HepG2 (cell line): ENCODE measurements at regions not wholly inside any gene's neighbourhood (a gene's known extent, or its start where the extent isn't known, plus 50 kb on each side); places are given as distances from the start of the nearest gene placed in this dataset.

Source experiments
- ATAC-seq: fragments of 200-7000 bp; cut with Tn5 transposase; 3 replicates; pipeline ENCODE4 v1.9.1; 2020; ENCODE audit warnings: mild to moderate bottlenecking, moderate library complexity
- BruUV-seq: library from RNA; stranded (reverse); fragments of 400-500 nt; replicated peaks from 2 replicates; lab custom pipeline; 2021; lab: Mats Ljungman, UMichigan
- CTCF ChIA-PET: fragments of 300-600 bp; formaldehyde crosslinking; extraction: SDS; loops from one replicate; lab custom pipeline; 2021; ENCODE audit warnings: low total read pairs, inconsistent platforms, low intra/inter-chr PET ratio; lab: Yijun Ruan, JAX
- POLR2A ChIA-PET: fragments of 350-600 bp; sonication (Branson Sonifier 250); formaldehyde crosslinking; loops from one replicate; lab custom pipeline; 2020; ENCODE audit warnings: antibody characterized with exemption, inconsistent platforms; lab: Yijun Ruan, JAX
- DNase-seq: peaks from one replicate; pipeline ENCODE4 v3.0.0-alpha.2; 2015; ENCODE audit warnings: low spot score
- FAIRE-seq: peaks from 3 replicates; lab custom pipeline; 2011; peaks lifted over from hg19 to GRCh38; lab: Jason Lieb, UNC
- H2AFZ ChIP-seq: one replicate; pipeline ENCODE4 v1.6.1; 2011; ENCODE audit warnings: low read length, inconsistent platforms
- H3K27ac ChIP-seq: fragments of 300-600 bp; 3 replicates; pipeline ENCODE4 v1.8.0; 2011; ENCODE audit warnings: mixed run types, mild to moderate bottlenecking, mixed read lengths, low read length, inconsistent platforms; ENCODE audit not compliant: insufficient read depth; ENCODE audit errors: extremely low read length
- H3K27me3 ChIP-seq, 2 experiments: fragments of 200-600 bp in 1 of 2; 2 replicates in 1 of 2; 3 replicates in 1 of 2; pipeline versions ENCODE4 v1.6.0 to v1.8.0; 2011; ENCODE audit warnings: low read length in 2 of 2, mild to moderate bottlenecking in 2 of 2, moderate library complexity in 2 of 2, inconsistent platforms in 1 of 2; ENCODE audit not compliant: insufficient read depth in 2 of 2, control insufficient read depth in 1 of 2
- H3K36me3 ChIP-seq, 2 experiments: fragments of 200-600 bp in 1 of 2; replicated peaks in 1 of 2; 2 replicates in 1 of 2; 3 replicates in 1 of 2; pipeline versions ENCODE4 v1.5.1 to v1.8.0; 2011; ENCODE audit warnings: low read length in 2 of 2, inconsistent platforms in 1 of 2; ENCODE audit not compliant: insufficient read depth in 2 of 2, control insufficient read depth in 1 of 2
- H3K4me1 ChIP-seq: 2 replicates; pipeline ENCODE4 v1.5.1; 2012; ENCODE audit warnings: low read length, inconsistent platforms; ENCODE audit not compliant: insufficient read depth
- H3K4me2 ChIP-seq: 2 replicates; pipeline ENCODE4 v1.6.0; 2011; ENCODE audit warnings: low read depth, low read length, inconsistent platforms
- H3K4me3 ChIP-seq, 3 experiments: fragments of 200-600 bp in 1 of 3; sonication (generic), shearing (Covaris generic) in 1 of 3; replicated peaks in 1 of 3; 2 replicates each; pipeline ENCODE4 v1.5.1; 2011 to 2016; ENCODE audit warnings: low read length in 3 of 3, inconsistent platforms in 2 of 3, low read depth in 2 of 3, mild to moderate bottlenecking in 2 of 3, control low read depth in 1 of 3, mixed read lengths in 1 of 3; ENCODE audit not compliant: insufficient read depth in 1 of 3
- H3K79me2 ChIP-seq: one replicate; pipeline ENCODE4 v1.6.1; 2011; ENCODE audit warnings: low read length, inconsistent platforms; ENCODE audit not compliant: insufficient read depth
- H3K9ac ChIP-seq: 2 replicates; pipeline ENCODE4 v1.6.0; 2011; ENCODE audit warnings: mild to moderate bottlenecking, low read depth, low read length, inconsistent platforms; ENCODE audit not compliant: insufficient read depth
- H3K9me3 ChIP-seq: 2 replicates; pipeline ENCODE4 v1.5.1; 2012; ENCODE audit warnings: mild to moderate bottlenecking, low read length
- H4K20me1 ChIP-seq: 2 replicates; pipeline ENCODE4 v1.6.0; 2011; ENCODE audit warnings: inconsistent platforms, mild to moderate bottlenecking, low read length, moderate library complexity; ENCODE audit not compliant: insufficient read depth
- DNMT1 ChIP-seq: sonication (generic); formaldehyde crosslinking; IDR thresholded peaks from 2 replicates; pipeline ENCODE4 v1.5.1; 2020; ENCODE audit warnings: mild to moderate bottlenecking, missing genetic modification reagents
- RAD21 ChIP-seq: fragments of 450-650 bp; formaldehyde crosslinking; IDR thresholded peaks from 2 replicates; pipeline ENCODE4 v1.5.0; 2020; ENCODE audit warnings: mild to moderate bottlenecking
- SMC3 ChIP-seq: IDR thresholded peaks from 2 replicates; pipeline ENCODE4 v1.6.1; 2011; ENCODE audit warnings: low read length, improper control_type of control experiment
- STAG1 ChIP-seq: sonication (generic); formaldehyde crosslinking; IDR thresholded peaks from 2 replicates; pipeline ENCODE4 v1.4.0; 2020; ENCODE audit warnings: missing genetic modification reagents
- WGBS: methylation state at CpG from one replicate; pipeline ENCODE4 v1.1.6; 2017; ENCODE audit warnings: low lambda C conversion rate; 5-methylcytosine and 5-hydroxymethylcytosine counted together
- in situ Hi-C: cut with HindIII; loops from 2 replicates; pipeline ENCODE4 v1.10.0; 2017; ENCODE audit warnings: low pct_unique_long_range_greater_than_20kb; ENCODE audit not compliant: extremely low pct_ligation_motif_present
- intact Hi-C: fragments of 100-400 bp; cut with micrococcal nuclease; formaldehyde crosslinking; loops from one replicate; pipeline ENCODE4 v1.10.0; 2022; ENCODE audit not compliant: unreplicated experiment
- TF ChIP-seq, protein P1 (sequence below): sonication (generic); formaldehyde crosslinking; IDR thresholded peaks from 2 replicates; pipeline ENCODE4 v1.4.0; 2020; ENCODE audit warnings: missing genetic modification reagents
- TF ChIP-seq, protein P2 (sequence below): sonication (generic); formaldehyde crosslinking; IDR thresholded peaks from 2 replicates; pipeline ENCODE4 v1.4.0; 2020; ENCODE audit warnings: mild to moderate bottlenecking, missing genetic modification reagents
- TF ChIP-seq, protein P3 (sequence below): sonication (generic); formaldehyde crosslinking; IDR thresholded peaks from 2 replicates; pipeline ENCODE4 v1.5.0; 2020; ENCODE audit warnings: mild to moderate bottlenecking, missing genetic modification reagents, moderate library complexity
- TF ChIP-seq, protein P4 (sequence below): sonication (generic); formaldehyde crosslinking; IDR thresholded peaks from 2 replicates; pipeline ENCODE4 v1.4.0; 2020; ENCODE audit warnings: missing genetic modification reagents

DNA sequence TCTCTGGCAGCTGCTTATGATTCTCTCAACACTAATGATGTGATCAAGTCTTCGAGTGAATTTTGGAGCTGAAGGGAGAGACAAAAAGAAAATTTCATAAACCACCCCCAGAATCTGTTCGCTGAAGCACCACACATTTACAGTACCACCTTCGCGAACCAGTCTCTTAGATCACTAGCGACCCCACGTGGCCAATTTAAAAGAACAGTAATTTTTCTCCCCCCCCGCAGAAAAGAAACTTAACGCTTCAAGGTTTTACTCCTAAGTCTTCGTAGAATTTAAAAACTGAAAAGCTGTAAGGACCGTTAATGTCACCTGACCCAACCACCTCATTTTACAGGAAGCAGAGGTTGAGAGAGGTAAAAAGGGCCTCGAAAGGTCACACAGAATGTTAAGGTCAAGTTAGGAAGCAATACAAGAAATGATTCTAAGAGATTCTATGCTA lies 187.5 kb downstream of the QDPR start:
- no peak overlapping the region for H2AFZ ChIP-seq
- FAIRE-seq = no peak
- DNase-seq = peak; percentile 12
- TF ChIP-seq SMC3 = peak; percentile 48; the same call in 1 of the 2 replicates
- peak; percentile 68 for TF ChIP-seq STAG1 (CRISPR knock-in tag)
- TF ChIP-seq, protein P1, sequence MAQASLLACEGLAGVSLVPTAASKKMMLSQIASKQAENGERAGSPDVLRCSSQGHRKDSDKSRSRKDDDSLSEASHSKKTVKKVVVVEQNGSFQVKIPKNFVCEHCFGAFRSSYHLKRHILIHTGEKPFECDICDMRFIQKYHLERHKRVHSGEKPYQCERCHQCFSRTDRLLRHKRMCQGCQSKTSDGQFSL (CRISPR knock-in tag) = peak; percentile 82
- TF ChIP-seq, protein P2, sequence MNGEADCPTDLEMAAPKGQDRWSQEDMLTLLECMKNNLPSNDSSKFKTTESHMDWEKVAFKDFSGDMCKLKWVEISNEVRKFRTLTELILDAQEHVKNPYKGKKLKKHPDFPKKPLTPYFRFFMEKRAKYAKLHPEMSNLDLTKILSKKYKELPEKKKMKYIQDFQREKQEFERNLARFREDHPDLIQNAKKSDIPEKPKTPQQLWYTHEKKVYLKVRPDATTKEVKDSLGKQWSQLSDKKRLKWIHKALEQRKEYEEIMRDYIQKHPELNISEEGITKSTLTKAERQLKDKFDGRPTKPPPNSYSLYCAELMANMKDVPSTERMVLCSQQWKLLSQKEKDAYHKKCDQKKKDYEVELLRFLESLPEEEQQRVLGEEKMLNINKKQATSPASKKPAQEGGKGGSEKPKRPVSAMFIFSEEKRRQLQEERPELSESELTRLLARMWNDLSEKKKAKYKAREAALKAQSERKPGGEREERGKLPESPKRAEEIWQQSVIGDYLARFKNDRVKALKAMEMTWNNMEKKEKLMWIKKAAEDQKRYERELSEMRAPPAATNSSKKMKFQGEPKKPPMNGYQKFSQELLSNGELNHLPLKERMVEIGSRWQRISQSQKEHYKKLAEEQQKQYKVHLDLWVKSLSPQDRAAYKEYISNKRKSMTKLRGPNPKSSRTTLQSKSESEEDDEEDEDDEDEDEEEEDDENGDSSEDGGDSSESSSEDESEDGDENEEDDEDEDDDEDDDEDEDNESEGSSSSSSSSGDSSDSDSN (CRISPR knock-in tag) = no peak
- peak; percentile 31; the same call in 1 of the 2 replicates for TF ChIP-seq RAD21 (CRISPR knock-in tag)
- TF ChIP-seq DNMT1 = no peak
- TF ChIP-seq, protein P3, sequence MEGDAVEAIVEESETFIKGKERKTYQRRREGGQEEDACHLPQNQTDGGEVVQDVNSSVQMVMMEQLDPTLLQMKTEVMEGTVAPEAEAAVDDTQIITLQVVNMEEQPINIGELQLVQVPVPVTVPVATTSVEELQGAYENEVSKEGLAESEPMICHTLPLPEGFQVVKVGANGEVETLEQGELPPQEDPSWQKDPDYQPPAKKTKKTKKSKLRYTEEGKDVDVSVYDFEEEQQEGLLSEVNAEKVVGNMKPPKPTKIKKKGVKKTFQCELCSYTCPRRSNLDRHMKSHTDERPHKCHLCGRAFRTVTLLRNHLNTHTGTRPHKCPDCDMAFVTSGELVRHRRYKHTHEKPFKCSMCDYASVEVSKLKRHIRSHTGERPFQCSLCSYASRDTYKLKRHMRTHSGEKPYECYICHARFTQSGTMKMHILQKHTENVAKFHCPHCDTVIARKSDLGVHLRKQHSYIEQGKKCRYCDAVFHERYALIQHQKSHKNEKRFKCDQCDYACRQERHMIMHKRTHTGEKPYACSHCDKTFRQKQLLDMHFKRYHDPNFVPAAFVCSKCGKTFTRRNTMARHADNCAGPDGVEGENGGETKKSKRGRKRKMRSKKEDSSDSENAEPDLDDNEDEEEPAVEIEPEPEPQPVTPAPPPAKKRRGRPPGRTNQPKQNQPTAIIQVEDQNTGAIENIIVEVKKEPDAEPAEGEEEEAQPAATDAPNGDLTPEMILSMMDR = peak; percentile 60
- TF ChIP-seq, protein P4, sequence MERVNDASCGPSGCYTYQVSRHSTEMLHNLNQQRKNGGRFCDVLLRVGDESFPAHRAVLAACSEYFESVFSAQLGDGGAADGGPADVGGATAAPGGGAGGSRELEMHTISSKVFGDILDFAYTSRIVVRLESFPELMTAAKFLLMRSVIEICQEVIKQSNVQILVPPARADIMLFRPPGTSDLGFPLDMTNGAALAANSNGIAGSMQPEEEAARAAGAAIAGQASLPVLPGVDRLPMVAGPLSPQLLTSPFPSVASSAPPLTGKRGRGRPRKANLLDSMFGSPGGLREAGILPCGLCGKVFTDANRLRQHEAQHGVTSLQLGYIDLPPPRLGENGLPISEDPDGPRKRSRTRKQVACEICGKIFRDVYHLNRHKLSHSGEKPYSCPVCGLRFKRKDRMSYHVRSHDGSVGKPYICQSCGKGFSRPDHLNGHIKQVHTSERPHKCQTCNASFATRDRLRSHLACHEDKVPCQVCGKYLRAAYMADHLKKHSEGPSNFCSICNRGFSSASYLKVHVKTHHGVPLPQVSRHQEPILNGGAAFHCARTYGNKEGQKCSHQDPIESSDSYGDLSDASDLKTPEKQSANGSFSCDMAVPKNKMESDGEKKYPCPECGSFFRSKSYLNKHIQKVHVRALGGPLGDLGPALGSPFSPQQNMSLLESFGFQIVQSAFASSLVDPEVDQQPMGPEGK = 0 out of 2 replicates have a peak, but pooled peaks have one; percentile 20
- no peaks in the 10 kb centered on the region for H3K79me2 ChIP-seq
- intact Hi-C loops = loop anchor here (1.0 to 5.0 kb wide), 2 partner anchors 407 to 560 kb away; no protein-coding TSS in a partner anchor
- no TSS peak for BruUV-seq
- no peak overlapping the region for H3K4me2 ChIP-seq
- no peak overlapping the region for H3K9ac ChIP-seq
- H3K27me3 ChIP-seq = peaks cover 0 to 7% of the 10 kb centered on the region in 2 experiments; a peak in 1 of 5 replicates
- ATAC-seq = peak; percentile 48; the same call in 2 of the 3 replicates
- no peak overlapping the region for H3K27ac ChIP-seq
- 4% methylated on average over 11 of the region's 11 CpGs for WGBS
- no peak overlapping the region for H3K4me3 ChIP-seq
- no peaks in the 10 kb centered on the region for H3K4me1 ChIP-seq
- in situ Hi-C loops = loop anchor here (10.0 kb wide), 1 partner anchor 410 kb away; no protein-coding TSS in a partner anchor
- no peaks in the 10 kb centered on the region for H3K36me3 ChIP-seq
- no peaks in the 10 kb centered on the region for H3K9me3 ChIP-seq
- POLR2A ChIA-PET = no interaction called here
- CTCF ChIA-PET = interaction anchor here (0.7 to 1.6 kb wide), 5 partner anchors 408 to 1299 kb away, joined by 3 to 5 read pairs (median 3); no protein-coding TSS in a partner anchor
- no peaks in the 10 kb centered on the region for H4K20me1 ChIP-seq
